ENCODE measurements at regions not wholly inside any gene's neighbourhood (a gene's known extent, or its start where the extent isn't known, plus 50 kb on each side); places are given as distances from the start of the nearest gene placed in this dataset.
"Not testable (repeated sequence)": the region's sequence is repeated elsewhere in the genome, so short reads cannot be mapped to it uniquely, and the experiment has no call there.

DNA sequence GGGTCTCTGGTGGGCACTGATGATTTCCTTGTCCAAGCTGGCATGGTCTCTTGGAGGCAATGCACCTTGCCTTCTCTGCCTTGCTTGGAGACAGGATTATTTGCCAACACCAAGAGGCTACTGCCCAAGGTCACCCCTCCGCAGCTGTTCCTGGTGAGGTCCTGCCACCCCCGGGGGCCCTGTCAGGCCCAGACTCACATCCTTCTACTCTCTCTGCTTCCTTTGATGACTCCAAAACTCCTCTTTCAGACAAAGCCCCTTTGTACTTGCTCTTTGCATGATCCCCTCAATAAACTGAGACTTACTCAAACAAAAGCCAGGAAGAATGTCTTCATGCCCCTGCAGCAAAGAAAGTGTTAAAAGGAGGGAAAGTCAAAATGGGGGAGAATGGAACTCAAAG lies 137.7 kb downstream of the MEX3B start:
- DNase-seq (ENCODE audit: low spot score) (no peak), ATAC-seq (no peak)

DNA sequence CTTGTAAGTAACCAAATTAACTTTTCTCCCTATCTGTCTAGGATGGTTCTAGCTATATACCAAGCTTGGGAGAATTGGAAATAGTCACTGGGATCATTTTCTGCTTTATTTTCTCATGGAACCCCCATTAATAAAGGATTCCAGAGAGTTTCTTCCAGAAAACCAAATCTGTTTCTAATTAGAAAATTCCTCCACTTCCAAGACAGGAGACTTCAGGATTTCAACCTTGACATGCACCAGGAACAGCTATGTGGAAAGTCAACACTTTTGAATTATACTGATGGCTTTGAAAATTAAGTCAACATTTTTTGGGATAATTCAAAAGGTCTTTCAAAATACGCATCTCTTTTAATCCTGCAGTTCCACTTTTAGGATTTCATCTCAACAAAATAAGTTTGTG lies 138.3 kb downstream of the MEX3B start:
- DNase-seq (ENCODE audit: low spot score) (no peak), ATAC-seq (no peak)

DNA sequence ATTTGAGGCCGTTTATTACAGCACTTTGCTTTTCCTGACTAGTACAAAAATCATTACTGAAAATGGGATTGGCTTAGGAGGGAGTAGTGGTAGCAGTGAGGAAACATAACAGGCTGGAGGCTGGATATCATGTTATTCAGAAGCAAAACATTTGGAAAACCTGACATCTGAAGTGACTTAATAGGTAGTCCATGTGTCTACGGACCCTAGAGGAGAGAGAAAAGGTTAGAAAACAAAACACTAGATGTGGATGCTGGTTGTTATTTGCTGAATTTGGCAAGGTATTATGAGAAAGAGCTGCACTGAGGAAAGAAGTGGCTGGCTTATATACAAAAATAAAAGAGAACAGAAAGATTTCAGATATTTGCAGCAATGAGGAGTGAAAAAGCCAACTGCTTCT lies 139.9 kb downstream of the MEX3B start:
- ATAC-seq (no peak), DNase-seq (ENCODE audit: low spot score) (no peak)

DNA sequence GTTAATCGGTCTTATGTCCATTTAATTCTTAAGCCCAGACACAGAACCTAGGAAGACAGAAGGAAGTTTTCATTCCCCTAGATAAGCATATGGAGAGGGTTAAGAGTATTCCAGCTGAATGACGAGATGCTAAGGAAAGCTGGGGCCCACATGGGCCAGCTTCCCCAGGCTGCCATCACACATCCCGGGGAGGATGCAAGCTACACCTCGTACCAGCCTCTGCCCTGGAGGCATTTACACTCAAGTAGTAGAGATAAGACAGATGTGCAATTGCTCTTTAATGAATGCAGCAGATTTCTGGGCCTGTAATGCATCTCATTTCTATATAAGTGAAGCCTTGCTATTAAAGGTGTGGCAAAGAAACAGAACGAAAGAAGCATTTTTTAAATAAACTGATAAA lies 144.5 kb downstream of the MEX3B start:
- DNase-seq (ENCODE audit: low spot score) (no peak), ATAC-seq (no peak)

DNA sequence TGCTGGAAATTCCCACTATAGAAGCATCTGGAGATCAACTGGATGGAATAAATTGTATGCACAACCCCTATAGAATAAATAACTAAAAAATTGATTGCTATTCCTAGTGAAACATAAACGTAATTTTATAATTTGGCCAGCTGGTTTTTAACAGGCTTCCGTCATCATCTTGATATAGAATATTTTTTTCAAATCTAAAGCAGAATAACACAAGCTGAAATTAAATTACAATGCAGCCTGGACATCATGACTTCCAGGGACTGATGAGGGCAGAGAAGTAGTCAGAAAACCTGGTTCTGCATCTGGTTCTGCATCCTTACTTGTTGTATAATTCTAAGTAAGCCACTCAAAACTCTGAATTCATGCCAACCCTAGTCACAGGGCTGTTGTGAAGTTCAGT lies 146.1 kb downstream of the MEX3B start:
- no peak for DNase-seq (ENCODE audit: low spot score)
- no peak for ATAC-seq

DNA sequence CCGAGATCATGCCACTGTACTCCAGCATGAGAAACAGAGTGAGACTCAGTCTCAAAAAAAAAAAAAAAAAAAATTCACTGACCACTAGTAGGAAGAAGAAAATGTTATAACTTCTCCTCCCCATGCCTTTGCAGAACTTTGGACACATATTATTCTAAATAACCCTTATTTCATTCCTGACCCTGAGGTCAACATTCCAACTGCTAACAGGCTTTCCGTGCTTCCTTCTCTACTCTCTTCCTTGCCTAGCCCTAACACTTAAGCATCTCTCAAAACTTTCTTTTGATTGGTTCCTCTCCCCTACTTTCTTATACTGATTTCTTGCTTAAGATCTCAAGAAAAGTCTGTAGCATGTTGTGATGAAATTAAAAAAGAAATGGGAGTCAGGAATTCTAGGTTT lies 146.8 kb downstream of the MEX3B start:
- ATAC-seq (no peak), DNase-seq (ENCODE audit: low spot score) (no peak)

DNA sequence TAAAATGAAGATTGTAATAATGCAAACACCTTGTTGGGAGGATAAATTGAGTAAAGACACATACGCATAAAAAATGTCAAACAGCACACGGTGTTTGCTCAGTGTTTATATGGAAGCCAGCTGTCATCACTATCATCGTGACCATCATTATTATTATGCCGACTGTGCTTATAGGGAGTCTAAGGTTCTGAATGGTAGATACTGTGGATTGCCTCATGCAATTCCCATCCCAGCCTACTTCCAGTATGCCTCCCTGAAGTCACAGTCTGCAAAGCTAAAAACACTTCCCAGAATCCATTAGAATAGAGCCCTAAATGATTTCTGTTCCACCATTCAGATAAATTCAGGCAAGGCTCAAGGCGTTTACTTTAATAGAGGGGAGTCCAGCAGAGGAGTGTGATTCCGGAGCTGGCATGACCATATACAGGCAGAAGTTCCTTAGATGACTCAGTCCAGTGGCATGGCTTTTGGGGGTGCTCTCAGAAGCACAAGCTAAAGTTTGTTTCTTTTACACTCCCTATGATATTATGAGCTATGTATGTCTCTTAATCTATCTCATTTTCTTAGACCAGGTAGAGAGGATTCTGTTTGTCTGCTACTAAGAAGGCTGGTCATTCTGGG lies 148.7 kb downstream of the MEX3B start:
- no peak for DNase-seq (ENCODE audit: low spot score)
- no peak for ATAC-seq

DNA sequence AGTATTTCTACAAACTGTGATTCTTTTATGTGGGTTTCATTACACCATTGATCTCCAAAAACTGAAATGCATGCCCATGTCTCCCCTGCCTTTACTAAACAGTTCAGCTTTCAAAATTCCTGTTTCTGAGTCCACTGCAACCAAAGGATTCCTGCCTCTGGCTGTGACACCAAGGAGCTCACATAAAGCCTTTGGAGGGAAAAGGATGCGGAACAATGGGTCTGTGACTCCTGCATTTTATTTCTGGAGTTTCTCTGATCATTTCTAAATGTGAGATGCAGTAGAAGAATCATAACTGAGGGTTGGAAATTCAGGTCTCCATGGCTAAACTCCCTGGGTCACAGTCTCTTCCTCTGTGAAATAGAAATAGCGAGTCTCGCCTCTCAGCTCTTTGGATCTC lies 149.5 kb downstream of the MEX3B start:
- DNase-seq (ENCODE audit: low spot score) (no peak), ATAC-seq (no peak)

DNA sequence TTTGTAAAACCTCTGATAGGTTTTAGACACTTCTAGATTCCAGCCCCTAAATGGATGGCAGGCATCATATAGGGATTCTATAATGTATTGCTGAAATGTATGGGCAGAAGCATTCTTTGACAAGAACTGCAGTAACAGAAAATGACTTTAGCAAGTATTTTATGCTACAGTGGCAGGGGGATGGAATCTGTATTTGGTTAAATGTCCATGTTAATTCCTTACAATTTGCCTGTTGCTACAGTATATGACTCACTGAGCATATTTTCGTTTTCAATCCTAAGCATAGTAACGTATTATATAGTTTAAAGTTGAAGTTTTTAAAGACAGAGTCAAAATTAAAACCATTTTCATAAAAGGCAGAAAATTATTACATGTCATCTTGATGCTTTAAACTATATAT lies 150.1 kb downstream of the MEX3B start:
- no peak for ATAC-seq
- DNase-seq (ENCODE audit: low spot score) = no peak

DNA sequence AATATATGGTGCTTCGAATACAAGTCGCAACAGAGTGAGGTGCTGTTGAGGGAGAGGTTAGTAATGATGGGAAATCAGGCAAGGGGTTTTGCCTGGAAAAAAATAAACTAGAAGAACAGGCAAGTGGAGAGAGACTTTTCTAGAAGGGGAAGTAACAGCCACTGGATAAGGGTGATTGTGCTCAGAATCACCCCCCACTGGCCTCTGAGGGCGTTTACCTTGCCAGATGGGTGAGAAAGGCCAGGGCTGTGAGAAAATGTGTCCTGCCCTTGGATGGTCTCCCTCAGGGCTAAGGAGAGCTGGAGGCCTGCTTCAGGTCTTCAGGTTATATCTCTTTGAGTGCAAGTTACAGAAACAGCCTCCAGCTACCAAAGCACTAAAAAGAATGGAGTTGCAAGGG lies 151.8 kb downstream of the MEX3B start:
- DNase-seq (ENCODE audit: low spot score) (no peak), ATAC-seq (no peak)

DNA sequence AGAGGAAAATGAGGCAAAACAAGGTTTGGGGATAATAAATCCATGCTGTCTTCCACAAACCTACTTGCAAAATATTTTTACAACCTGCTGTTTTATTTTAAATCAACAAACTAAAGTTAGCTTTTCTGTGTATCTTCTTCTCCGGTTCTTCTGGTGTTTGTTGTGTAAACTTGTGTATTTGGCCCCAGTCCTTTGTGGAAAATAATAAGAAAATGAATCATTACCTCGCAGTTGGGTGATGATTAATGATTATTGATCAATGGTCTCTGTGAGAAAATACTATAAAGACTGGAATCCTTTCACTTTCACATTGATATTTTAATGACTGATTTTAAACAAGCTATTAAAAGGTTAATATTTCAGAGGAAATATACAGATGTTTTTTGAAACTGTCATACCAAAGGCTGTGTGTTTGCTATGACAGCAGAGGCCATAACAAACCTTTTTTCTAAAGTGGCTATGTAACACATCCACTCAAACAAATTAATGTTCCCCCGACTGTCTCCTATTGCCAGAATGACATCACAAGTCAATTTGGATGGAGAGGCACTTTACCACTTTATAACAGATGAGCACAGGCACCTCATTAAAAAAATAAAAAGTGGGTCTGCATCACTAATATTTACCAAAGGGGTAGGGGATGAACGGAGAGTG lies 152.5 kb downstream of the MEX3B start:
- DNase-seq (ENCODE audit: low spot score) (no peak), ATAC-seq (peak; percentile 51)

DNA sequence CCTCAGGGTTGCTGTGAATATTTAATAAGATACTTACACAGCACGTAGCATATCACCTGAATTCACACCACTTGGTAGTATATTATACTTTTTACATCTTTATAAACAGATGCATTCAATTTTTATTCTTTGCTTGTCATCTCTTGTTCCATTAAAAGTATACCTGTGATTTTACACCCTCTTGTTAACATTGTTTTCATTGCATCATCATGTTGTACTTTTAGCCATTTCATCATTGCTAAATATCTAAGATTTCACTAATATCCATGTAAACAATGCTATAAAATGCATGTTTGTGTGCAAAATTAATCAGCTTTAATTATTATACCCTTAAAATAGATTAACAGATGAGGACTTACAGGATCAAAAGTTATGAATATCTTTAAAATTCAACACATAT lies 155.3 kb downstream of the MEX3B start:
- ATAC-seq = no peak

DNA sequence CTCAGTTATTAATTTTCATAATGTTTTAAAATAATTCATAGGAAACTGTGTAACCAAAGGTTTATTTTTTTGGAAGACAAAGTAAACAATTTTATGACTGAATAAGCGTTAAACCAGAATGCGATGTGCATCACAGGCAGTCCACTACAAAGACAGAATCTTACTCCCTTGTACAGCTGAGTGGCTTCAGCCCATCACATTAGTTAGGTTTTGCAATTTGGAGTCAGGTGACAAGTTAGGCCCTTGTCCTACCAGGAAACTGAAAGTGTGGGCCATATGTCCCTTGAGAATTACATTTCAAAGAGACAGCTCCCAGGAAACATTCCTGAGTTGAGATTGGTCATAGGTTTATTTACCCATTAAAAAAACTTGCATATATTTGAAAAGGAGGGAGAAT lies 156.3 kb downstream of the MEX3B start:
- ATAC-seq = no peak

More for the DNA sequence above, 155.3 kb downstream of the MEX3B start:
- no peak for DNase-seq (ENCODE audit: low spot score)

DNA sequence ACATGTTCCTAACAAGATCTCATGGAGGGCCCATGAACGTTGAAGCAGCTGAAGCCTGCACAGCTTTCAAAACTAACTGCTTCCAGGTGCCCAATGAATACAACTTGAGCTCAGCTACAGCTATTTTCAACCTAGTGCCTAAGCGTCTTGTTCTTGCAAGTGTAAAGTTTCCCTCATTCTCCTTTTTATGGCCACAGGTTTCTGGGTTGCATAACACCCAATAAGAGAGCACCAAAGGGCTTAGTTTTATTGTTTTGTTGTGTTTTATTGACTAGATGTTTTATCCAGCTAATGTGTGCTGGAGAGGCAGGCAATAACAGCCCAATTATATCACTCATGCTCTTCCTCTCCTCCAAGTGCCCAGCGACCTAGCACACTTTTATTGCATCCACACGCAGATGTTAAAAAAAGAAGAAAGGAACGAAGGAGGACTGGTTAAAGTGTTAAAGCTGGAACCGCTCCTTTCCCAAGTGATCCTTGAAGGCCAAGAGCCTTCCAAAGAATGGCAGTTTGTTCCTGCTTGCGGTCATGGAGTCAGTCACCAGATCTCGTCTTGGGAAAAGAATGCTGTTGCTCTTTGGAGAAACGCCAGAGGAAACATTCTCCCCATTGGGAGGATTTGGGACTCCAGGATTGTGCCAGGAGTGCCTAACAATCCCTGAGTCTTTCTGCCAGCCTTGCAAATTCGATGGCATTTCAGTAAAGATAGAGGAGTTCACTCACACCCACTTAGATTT lies 156.9 kb downstream of the MEX3B start:
- DNase-seq (ENCODE audit: low spot score) (no peak), ATAC-seq (no peak)

More for the DNA sequence above, 156.3 kb downstream of the MEX3B start:
- no peak for DNase-seq (ENCODE audit: low spot score)

DNA sequence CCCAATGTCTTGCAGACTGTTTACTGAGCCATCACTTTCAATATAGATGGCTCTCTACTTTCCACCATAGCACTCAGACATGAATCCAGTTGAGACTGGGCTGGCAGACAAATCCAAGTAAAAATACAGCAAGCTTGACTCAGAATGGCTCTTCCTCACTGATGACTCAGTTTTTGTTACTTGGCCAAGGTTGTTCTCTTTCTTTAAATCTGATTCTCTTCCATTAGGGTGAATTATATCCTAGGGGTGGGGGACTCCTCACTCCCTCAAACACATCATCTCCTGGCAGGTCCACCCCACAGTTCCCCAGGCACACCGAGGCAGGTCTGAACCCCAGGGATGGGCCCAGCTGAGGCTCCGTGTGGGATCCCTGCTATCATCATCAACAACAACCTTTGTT lies 157.9 kb downstream of the MEX3B start:
- ATAC-seq (no peak), DNase-seq (ENCODE audit: low spot score) (no peak)

DNA sequence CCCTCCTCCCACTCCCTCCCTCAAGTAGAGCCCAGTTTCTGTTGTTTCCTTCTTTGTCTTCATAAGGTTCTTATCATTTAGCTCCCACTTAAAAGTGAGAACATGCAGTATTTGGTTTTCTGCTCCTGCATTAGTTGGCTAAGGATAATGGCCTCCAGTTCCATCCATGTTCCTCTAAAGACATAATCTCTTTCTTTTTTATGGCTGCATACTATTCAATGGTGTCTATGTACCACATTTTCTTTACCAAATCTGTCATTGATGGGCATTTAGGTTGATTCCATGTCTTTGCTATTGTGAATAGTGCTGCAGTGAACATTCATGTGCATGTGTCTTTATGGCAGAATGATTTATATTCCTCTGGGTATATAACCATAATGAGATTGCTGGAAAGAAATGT lies 158.6 kb downstream of the MEX3B start:
- not testable (repeated sequence) for DNase-seq (ENCODE audit: low spot score); ATAC-seq

DNA sequence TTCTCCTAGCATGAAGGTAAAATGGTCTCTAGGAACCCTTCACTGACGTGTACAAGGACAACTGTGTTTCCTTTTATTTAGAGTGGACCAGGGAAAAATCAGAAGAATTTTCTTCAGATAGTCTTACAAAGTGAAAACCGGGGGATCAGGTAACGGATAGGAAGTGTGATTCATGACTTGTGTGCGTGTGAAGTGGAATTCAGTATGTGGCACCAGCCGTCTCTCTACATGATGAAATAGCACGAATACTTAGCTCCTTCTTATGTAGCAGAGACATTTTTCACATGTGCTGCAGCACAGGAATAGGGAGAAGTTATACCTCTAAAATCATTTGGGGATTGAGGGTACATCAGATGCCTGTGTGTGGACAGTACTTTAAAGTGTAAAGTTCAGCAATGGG lies 159.2 kb downstream of the MEX3B start:
- ATAC-seq (no peak), DNase-seq (ENCODE audit: low spot score) (no peak)

DNA sequence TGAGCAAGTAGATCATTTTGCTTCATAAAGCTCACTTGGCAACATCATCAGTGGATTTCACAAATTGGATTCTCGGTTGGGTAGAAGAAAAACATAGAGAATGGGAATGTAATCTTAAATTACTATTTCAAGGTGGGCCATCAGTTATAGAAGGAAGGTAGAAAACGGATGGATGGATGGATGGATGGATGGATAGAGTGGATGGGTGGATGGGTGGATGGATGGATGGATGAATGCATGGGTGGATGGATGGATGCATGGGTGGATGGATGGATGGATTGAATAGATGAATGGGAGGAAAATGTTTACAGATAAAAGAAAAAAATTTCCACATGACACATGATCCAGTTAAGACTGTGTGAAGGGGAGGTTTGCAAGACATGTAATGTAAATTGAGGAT lies 159.7 kb downstream of the MEX3B start:
- no peak for ATAC-seq
- no peak for DNase-seq (ENCODE audit: low spot score)

DNA sequence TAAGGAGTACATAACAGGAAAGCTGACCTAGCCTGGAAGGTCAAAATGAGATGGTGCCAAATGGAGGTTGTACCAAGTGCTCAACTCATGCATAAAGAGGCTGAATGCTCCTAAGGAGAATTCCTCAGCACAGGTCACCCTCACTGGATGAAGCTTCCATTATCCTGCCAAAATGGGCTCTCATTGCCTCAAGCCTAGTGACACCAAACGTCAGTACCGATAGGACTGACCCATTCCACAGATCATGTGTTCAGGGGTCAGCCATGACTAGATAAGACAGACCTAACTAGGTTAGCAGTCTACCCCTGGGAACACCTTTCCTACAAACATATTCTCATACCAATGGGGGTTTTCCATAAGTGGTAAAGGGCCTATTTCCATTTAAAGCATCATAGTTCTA lies 160.7 kb downstream of the MEX3B start:
- no peak for DNase-seq (ENCODE audit: low spot score)
- ATAC-seq = no peak

DNA sequence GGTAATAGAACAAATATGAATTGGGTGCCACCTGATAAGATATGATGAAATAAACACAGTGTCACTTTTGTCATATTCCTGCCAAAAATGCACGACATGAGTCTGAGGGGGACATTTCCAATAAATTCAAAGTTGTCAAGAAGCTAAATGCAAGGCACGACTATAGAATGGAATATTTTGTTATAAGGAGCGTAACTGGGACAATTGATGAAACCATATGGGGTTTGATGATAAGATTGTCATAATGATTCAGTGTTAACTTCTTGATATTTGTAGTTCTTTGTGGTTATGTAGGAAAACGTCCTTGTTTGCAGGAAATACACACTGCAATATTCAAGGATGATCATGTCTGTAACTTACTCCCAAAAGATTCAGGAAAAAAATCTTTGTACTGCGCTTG lies 163.3 kb downstream of the MEX3B start:
- ATAC-seq (no peak), DNase-seq (ENCODE audit: low spot score) (no peak)

DNA sequence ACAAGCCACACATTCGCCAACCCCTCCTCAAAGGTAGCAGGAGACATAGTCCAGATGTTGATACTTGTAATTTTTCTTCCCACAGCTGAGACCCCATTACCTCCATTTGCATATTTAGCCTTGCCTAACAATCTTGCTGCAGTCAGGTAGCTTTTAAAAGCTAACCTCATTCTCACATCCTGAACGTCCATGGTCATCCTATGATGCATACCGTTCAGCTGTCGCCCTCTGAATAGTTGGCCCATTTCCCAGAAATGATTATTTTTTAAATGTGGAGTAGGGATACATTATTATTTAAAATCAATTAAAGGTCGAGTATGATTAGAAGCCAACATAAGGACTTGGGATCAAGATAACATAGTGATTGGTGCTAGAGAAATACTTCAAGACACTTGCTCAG lies 165.0 kb downstream of the MEX3B start:
- ATAC-seq = no peak
- no peak for DNase-seq (ENCODE audit: low spot score)

DNA sequence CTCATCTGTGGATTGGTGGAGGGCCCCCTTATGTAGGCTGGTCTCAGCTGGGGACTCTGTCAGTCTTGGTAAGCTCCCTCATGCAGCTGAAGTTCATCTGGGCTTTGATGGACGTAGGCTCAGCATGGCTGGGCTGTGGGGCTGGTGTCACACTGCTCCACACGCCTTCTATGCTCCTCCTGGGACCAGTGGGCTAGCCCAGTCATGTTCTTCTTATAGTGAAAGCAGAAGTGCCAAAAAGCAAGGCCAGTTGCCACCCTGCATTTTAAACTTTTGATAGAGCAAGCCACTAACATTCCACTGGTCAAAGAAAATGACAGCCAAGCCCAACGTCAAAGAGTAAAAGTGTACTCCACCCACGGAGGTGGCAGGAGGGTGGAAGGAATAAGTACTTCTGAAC lies 165.5 kb downstream of the MEX3B start:
- ATAC-seq (no peak), DNase-seq (ENCODE audit: low spot score) (no peak)

All from left lobe of liver (tissue), 2 donors.